GM23248 (cell line): ENCODE measurements at regions not wholly inside any gene's neighbourhood (a gene's known extent, or its start where the extent isn't known, plus 50 kb on each side); places are given as distances from the start of the nearest gene placed in this dataset.

ENCODE experiments used
- EZH2 ChIP-seq: fragments of 200-600 bp; sonication (generic); IDR thresholded peaks from 2 replicates; pipeline ENCODE4 v1.6.1; 2018; ENCODE audit warnings: antibody characterized with exemption, mild to moderate bottlenecking; ENCODE audit not compliant: insufficient read depth, poor library complexity, severe bottlenecking
- EZH2phosphoT487 ChIP-seq: fragments of 200-600 bp; sonication (generic); IDR thresholded peaks from 2 replicates; pipeline ENCODE4 v1.6.1; 2018; ENCODE audit warnings: antibody characterized with exemption, moderate library complexity, mild to moderate bottlenecking, low read depth; ENCODE audit not compliant: insufficient read depth

- TF ChIP-seq EZH2phosphoT487, result no peak
- TF ChIP-seq EZH2, result no peak
These were observed 212.3 kb downstream of the TFAP2C start for GRCh38 chr20:56841346-56841908.
